ENCODE measurements at regions not wholly inside any gene's neighbourhood (a gene's known extent, or its start where the extent isn't known, plus 50 kb on each side); places are given as distances from the start of the nearest gene placed in this dataset.

- TF ChIP-seq EZH2phosphoT487 (IDR thresholded peaks at IDR 0.05; ENCODE audit: unreplicated experiment), result no peak
- no peak for TF ChIP-seq CTCF (conservative IDR thresholded peaks at IDR 0.05; ENCODE audit: low read depth in 2 of 2)
- TF ChIP-seq REST (IDR thresholded peaks at IDR 0.05; ENCODE audit: unreplicated experiment), result no peak
- no peak for TF ChIP-seq JUNB (IDR thresholded peaks at IDR 0.05; ENCODE audit: unreplicated experiment)
- TF ChIP-seq ZNF331 (CRISPR knock-in tag; IDR thresholded peaks at IDR 0.05; ENCODE audit: low read depth), result no peak
- no peak for TF ChIP-seq CREB1 (CRISPR knock-in tag; IDR thresholded peaks at IDR 0.05; ENCODE audit: low read depth)
- no peak for TF ChIP-seq EZH2 (IDR thresholded peaks at IDR 0.05; ENCODE audit: low read depth, unreplicated experiment)
- no peak for TF ChIP-seq STAT1 (IDR thresholded peaks at IDR 0.05; ENCODE audit: unreplicated experiment)
- no peak for TF ChIP-seq POLR2AphosphoS5 (IDR thresholded peaks at IDR 0.05; ENCODE audit: low read depth)
- TF ChIP-seq ETS1 (IDR thresholded peaks at IDR 0.05), result no peak
Observed at GRCh38 chr15:100786139-100786531, 93.5 kb upstream of the ALDH1A3 start (continued).

GRCh38 chr15:100786901-100787566, 92.6 kb upstream of the ALDH1A3 start:
- Histone ChIP-seq H3K27ac (ENCODE audit: low read depth) (no peak overlapping the region), H3K4me3 (no peak overlapping the region), H3K4me1 (ENCODE audit: insufficient read depth) (no peaks in the 10 kb centered on the region), H3K79me2 (replicated peaks; ENCODE audit: insufficient read depth) (no peaks in the 10 kb centered on the region), H3K4me2 (no peak overlapping the region), H3K9me2 (ENCODE audit: insufficient read depth) (no peaks in the 10 kb centered on the region), H3K27me3 (ENCODE audit: insufficient read depth) (no peaks in the 10 kb centered on the region), H3K36me3 (ENCODE audit: insufficient read depth) (no peaks in the 10 kb centered on the region), H2AFZ (no peak overlapping the region), H4K20me1 (replicated peaks; ENCODE audit: insufficient read depth) (no peaks in the 10 kb centered on the region), H3F3A (replicated peaks; ENCODE audit: low read depth) (no peaks in the 10 kb centered on the region)
- ATAC-seq (peak; percentile 17; the same call in 1 of the 3 replicates), DNase-seq (ENCODE audit: low spot score) (no peak)
- Mint-ChIP-seq H3K9me3 (peaks cover 12% of the 10 kb centered on the region), H3K36me3 (ENCODE audit: low read depth) (peaks cover 4% of the 10 kb centered on the region; the same call in 1 of the 3 replicates), H3K27me3 (ENCODE audit: insufficient read depth, low read depth, poor library complexity) (peaks cover 5% of the 10 kb centered on the region), H3K27ac (no peak overlapping the region), H3K4me3 (no peak overlapping the region), H3K4me1 (no peaks in the 10 kb centered on the region; the same call in 2 of the 3 replicates)
- no peak for TF ChIP-seq JUNB (IDR thresholded peaks at IDR 0.05; ENCODE audit: unreplicated experiment)
- TF ChIP-seq EZH2 (IDR thresholded peaks at IDR 0.05; ENCODE audit: low read depth, unreplicated experiment), result no peak
- no peak for TF ChIP-seq CREB1 (CRISPR knock-in tag; IDR thresholded peaks at IDR 0.05; ENCODE audit: low read depth)
- no peak for TF ChIP-seq ZNF331 (CRISPR knock-in tag; IDR thresholded peaks at IDR 0.05; ENCODE audit: low read depth)
- TF ChIP-seq POLR2AphosphoS5 (IDR thresholded peaks at IDR 0.05; ENCODE audit: low read depth), result no peak

All from GM23338 (cell line).